GM19023 (cell line): ENCODE measurements at regions not wholly inside any gene's neighbourhood (a gene's known extent, or its start where the extent isn't known, plus 50 kb on each side); places are given as distances from the start of the nearest gene placed in this dataset.

Experiments used
- ATAC-seq: cut with Tn5 transposase; IDR thresholded peaks from one replicate; pipeline ENCODE4 v1.9.1; 2021; ENCODE audit warnings: mild to moderate bottlenecking, moderate library complexity; ENCODE audit not compliant: unreplicated experiment

GRCh38 chr6:44603044-44603686 lies 215.7 kb downstream of the CDC5L start:
- ATAC-seq = no peak

GRCh38 chr6:44606504-44606903 lies 219.0 kb downstream of the CDC5L start:
- no peak for ATAC-seq

GRCh38 chr6:44606976-44607375 lies 219.5 kb downstream of the CDC5L start:
- ATAC-seq = no peak

GRCh38 chr6:44608175-44608574 lies 220.7 kb downstream of the CDC5L start:
- ATAC-seq = no peak

GRCh38 chr6:44609051-44609612 lies 221.6 kb downstream of the CDC5L start:
- no peak for ATAC-seq

- no peak for ATAC-seq
Measured at GRCh38 chr6:44614396-44614795, 226.9 kb downstream of the CDC5L start.

- no peak for ATAC-seq
Measured at GRCh38 chr6:44615621-44616020, 228.1 kb downstream of the CDC5L start.

- no peak for ATAC-seq
Measured at GRCh38 chr6:44617416-44617815, 229.9 kb downstream of the CDC5L start.

- no peak for ATAC-seq
Measured at GRCh38 chr6:44618371-44618770, 230.9 kb downstream of the CDC5L start.

- ATAC-seq = no peak
Measured at GRCh38 chr6:44620922-44621321, 233.4 kb downstream of the CDC5L start.

- ATAC-seq = no peak
Measured at GRCh38 chr6:44621846-44622245, 234.3 kb downstream of the CDC5L start.

- ATAC-seq = no peak
Measured at GRCh38 chr6:44622555-44622954, 235.0 kb downstream of the CDC5L start.

- no peak for ATAC-seq
Measured at GRCh38 chr6:44622956-44623355, 235.4 kb downstream of the CDC5L start.

GRCh38 chr6:44624226-44624625 lies 236.7 kb downstream of the CDC5L start:
- no peak for ATAC-seq

- no peak for ATAC-seq
Measured at GRCh38 chr6:44624936-44625573, 237.5 kb downstream of the CDC5L start.

GRCh38 chr6:44625996-44626395 lies 238.5 kb downstream of the CDC5L start:
- ATAC-seq = no peak

GRCh38 chr6:44626616-44627015 lies 239.1 kb downstream of the CDC5L start:
- no peak for ATAC-seq

GRCh38 chr6:44627091-44627882 lies 239.8 kb downstream of the CDC5L start:
- no peak for ATAC-seq

GRCh38 chr6:44627883-44628271 lies 240.4 kb downstream of the CDC5L start:
- no peak for ATAC-seq

- ATAC-seq = no peak
Measured at GRCh38 chr6:44628347-44628746, 240.8 kb downstream of the CDC5L start.

- no peak for ATAC-seq
Measured at GRCh38 chr6:44629636-44630035, 242.1 kb downstream of the CDC5L start.
